WTC11 (cell line): ENCODE measurements at regions not wholly inside any gene's neighbourhood (a gene's known extent, or its start where the extent isn't known, plus 50 kb on each side); places are given as distances from the start of the nearest gene placed in this dataset.

ENCODE experiments used
- CTCF ChIP-seq: fragments of 200-600 bp; IDR thresholded peaks from 2 replicates; pipeline ENCODE4 v1.8.0; 2022; ENCODE audit warnings: antibody characterized with exemption
- ESRRA ChIP-seq: sonication (generic); formaldehyde crosslinking; IDR thresholded peaks from 2 replicates; pipeline ENCODE4 v1.8.1; 2022; ENCODE audit warnings: mild to moderate bottlenecking, missing genetic modification reagents, borderline replicate concordance
- FOXJ3 ChIP-seq: sonication (generic); formaldehyde crosslinking; IDR thresholded peaks from 2 replicates; pipeline ENCODE4 v1.9.0; 2021; ENCODE audit warnings: missing genetic modification reagents, mild to moderate bottlenecking, borderline replicate concordance
- NR2C2 ChIP-seq: sonication (generic); formaldehyde crosslinking; IDR thresholded peaks from 2 replicates; pipeline ENCODE4 v1.8.0; 2022; ENCODE audit warnings: mild to moderate bottlenecking, missing genetic modification reagents

- TF ChIP-seq NR2C2 (CRISPR knock-in tag) = no peak
- TF ChIP-seq CTCF = no peak
- no peak for TF ChIP-seq ESRRA (CRISPR knock-in tag)
- no peak for TF ChIP-seq FOXJ3
Measured at GRCh38 chr5:18489703-18490102, 855.4 kb downstream of the TAF11L14 start.
